ENCODE measurements at regions not wholly inside any gene's neighbourhood (a gene's known extent, or its start where the extent isn't known, plus 50 kb on each side); places are given as distances from the start of the nearest gene placed in this dataset.

- Mint-ChIP-seq H3K9me3 (no peaks in the 10 kb centered on the region), H3K27ac (no peak overlapping the region), H3K36me3 (no peaks in the 10 kb centered on the region), H3K4me3 (no peak overlapping the region), H3K27me3 (peaks cover 15% of the 10 kb centered on the region), H3K4me1 (peaks cover 2% of the 10 kb centered on the region)
- POLR2A ChIA-PET, result no interaction called here
- ATAC-seq (ENCODE audit: low read depth) (no peak), DNase-seq (no peak)
Measured at GRCh38 chr17:59502800-59503199, 62.6 kb upstream of the DHX40 start.

- H3K4me3 Mint-ChIP-seq, result no peak overlapping the region
- POLR2A ChIA-PET, result no interaction called here
- DNase-seq (no peak), ATAC-seq (ENCODE audit: low read depth) (no peak)
- no peak overlapping the region for H3K27ac Mint-ChIP-seq
- no peaks in the 10 kb centered on the region for H3K9me3 Mint-ChIP-seq
- H3K27me3 Mint-ChIP-seq, result peaks cover 10% of the 10 kb centered on the region
- H3K36me3 Mint-ChIP-seq, result no peaks in the 10 kb centered on the region
- H3K4me1 Mint-ChIP-seq, result peaks cover 2% of the 10 kb centered on the region
Measured at GRCh38 chr17:59503500-59503899, 61.9 kb upstream of the DHX40 start.

GRCh38 chr17:59504821-59505220 lies 60.6 kb upstream of the DHX40 start:
- no peak overlapping the region for H3K27ac Mint-ChIP-seq
- no peak overlapping the region for H3K4me3 Mint-ChIP-seq
- H3K36me3 Mint-ChIP-seq, result no peaks in the 10 kb centered on the region
- no peak for DNase-seq
- no peaks in the 10 kb centered on the region for H3K9me3 Mint-ChIP-seq
- POLR2A ChIA-PET, result no interaction called here
- no peak for ATAC-seq (ENCODE audit: low read depth)
- peaks cover 2% of the 10 kb centered on the region for H3K4me1 Mint-ChIP-seq
- H3K27me3 Mint-ChIP-seq, result peaks cover 7% of the 10 kb centered on the region

GRCh38 chr17:59505610-59506276 lies 59.7 kb upstream of the DHX40 start:
- ATAC-seq (ENCODE audit: low read depth), result no peak
- Mint-ChIP-seq H3K9me3 (no peaks in the 10 kb centered on the region), H3K27me3 (peaks cover 7% of the 10 kb centered on the region)

GRCh38 chr17:59506894-59507726 lies 58.3 kb upstream of the DHX40 start:
- POLR2A ChIA-PET, result no interaction called here

More at GRCh38 chr17:59505610-59506276, 59.7 kb upstream of the DHX40 start:
- POLR2A ChIA-PET, result no interaction called here
- no peak for DNase-seq
- H3K4me1 Mint-ChIP-seq, result peaks cover 2% of the 10 kb centered on the region
- H3K27ac Mint-ChIP-seq, result no peak overlapping the region
- H3K4me3 Mint-ChIP-seq, result no peak overlapping the region
- no peaks in the 10 kb centered on the region for H3K36me3 Mint-ChIP-seq

GRCh38 chr17:59508999-59509625 lies 56.3 kb upstream of the DHX40 start:
- Mint-ChIP-seq H3K36me3 (no peaks in the 10 kb centered on the region), H3K27me3 (peaks cover 4% of the 10 kb centered on the region), H3K4me3 (no peak overlapping the region), H3K27ac (no peak overlapping the region), H3K4me1 (no peaks in the 10 kb centered on the region), H3K9me3 (no peaks in the 10 kb centered on the region)
- no peak for ATAC-seq (ENCODE audit: low read depth)
- POLR2A ChIA-PET, result interaction anchor here (0.7 kb wide), 1 partner anchor 67 kb away, joined by 4 read pairs; no protein-coding TSS in a partner anchor
- DNase-seq, result no peak

More at GRCh38 chr17:59506894-59507726, 58.3 kb upstream of the DHX40 start:
- no peaks in the 10 kb centered on the region for H3K36me3 Mint-ChIP-seq
- ATAC-seq (ENCODE audit: low read depth) (no peak), DNase-seq (no peak)
- H3K4me3 Mint-ChIP-seq, result no peak overlapping the region
- no peaks in the 10 kb centered on the region for H3K9me3 Mint-ChIP-seq
- no peak overlapping the region for H3K27ac Mint-ChIP-seq
- peaks cover 6% of the 10 kb centered on the region for H3K27me3 Mint-ChIP-seq
- H3K4me1 Mint-ChIP-seq, result peaks cover 2% of the 10 kb centered on the region

DNA sequence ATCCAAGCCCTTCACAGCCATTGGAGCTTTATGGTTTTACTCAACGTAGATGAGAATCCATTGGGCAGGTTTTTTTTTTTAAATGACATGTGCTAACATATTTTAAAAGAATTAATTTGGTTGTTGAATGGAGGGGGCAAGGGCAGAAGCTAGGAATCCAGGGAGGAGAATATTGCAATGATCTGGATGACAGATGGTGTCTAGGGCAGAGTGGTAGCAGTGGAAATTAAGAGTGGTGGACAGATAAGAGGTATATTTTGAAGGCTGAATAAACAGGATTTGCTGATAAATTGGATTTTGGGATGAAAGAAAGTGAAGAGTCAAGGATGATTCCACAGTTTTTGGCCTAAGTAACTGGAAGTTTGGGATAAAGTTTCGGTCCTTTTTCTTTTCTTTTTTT lies 54.8 kb upstream of the DHX40 start:
- Mint-ChIP-seq H3K4me1 (no peaks in the 10 kb centered on the region), H3K9me3 (no peaks in the 10 kb centered on the region), H3K27me3 (peaks cover 2% of the 10 kb centered on the region), H3K27ac (no peak overlapping the region), H3K36me3 (no peaks in the 10 kb centered on the region), H3K4me3 (no peak overlapping the region)
- DNase-seq (no peak), ATAC-seq (ENCODE audit: low read depth) (no peak)
- POLR2A ChIA-PET, result no interaction called here

GRCh38 chr17:59511726-59512125 lies 53.7 kb upstream of the DHX40 start:
- POLR2A ChIA-PET, result interaction anchor here (0.6 kb wide), 1 partner anchor 59 kb away, joined by 3 read pairs; no protein-coding TSS in a partner anchor
- Mint-ChIP-seq H3K9me3 (no peaks in the 10 kb centered on the region), H3K36me3 (no peaks in the 10 kb centered on the region), H3K27me3 (peaks cover 2% of the 10 kb centered on the region), H3K4me3 (no peak overlapping the region), H3K27ac (no peak overlapping the region), H3K4me1 (no peaks in the 10 kb centered on the region)
- DNase-seq, result no peak
- no peak for ATAC-seq (ENCODE audit: low read depth)

GRCh38 chr17:59512844-59513385 lies 52.5 kb upstream of the DHX40 start:
- Mint-ChIP-seq H3K4me1 (no peaks in the 10 kb centered on the region), H3K9me3 (no peaks in the 10 kb centered on the region), H3K27ac (no peak overlapping the region), H3K4me3 (no peak overlapping the region), H3K36me3 (no peaks in the 10 kb centered on the region), H3K27me3 (peaks cover 2% of the 10 kb centered on the region)
- DNase-seq, result no peak
- ATAC-seq (ENCODE audit: low read depth), result no peak
- POLR2A ChIA-PET, result interaction anchor here (0.7 kb wide), 1 partner anchor 100 kb away, joined by 4 read pairs; no protein-coding TSS in a partner anchor

DNA sequence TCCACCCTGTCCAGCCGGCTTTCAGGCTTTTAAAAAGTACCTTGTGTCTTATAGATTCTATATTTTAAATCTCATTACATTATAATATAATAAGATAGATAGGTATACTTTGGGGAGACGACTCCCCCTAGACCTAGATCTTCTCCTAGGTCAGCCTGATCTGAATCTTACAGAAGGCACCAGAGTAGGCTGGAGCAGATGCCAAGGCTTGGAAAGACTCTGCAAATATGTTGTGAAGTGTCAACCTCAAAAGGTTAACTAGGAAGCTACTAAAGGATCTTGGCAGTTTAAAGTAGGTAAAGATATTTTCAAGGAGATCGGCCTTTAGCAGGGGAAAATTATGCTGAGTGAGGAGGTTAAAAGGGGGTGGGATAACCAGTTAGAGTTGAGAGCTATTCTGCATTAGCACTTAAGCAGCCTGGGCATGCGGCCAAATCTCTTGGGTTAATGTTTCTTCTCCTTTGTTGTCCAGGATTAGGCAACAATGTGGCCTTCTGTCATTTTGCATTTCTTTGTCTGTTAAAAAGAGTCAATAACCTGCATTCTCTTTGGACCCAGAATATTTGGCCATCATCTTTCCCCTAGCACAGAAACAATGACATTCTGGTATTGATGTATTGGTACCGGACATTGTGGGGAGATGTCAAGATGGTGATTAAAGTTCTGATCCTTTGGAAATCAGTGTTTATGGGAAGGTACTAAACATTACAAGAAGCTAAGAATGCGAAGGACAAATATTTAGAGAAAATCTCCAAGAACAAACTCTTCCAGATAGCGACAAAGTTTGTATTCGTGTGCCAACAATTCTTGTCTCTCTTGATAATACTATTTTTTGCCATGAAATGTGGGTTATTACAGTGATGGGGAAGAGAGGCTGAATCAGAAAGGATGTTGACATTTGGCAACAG lies 51.2 kb upstream of the DHX40 start:
- H3K27ac Mint-ChIP-seq, result no peak overlapping the region
- DNase-seq (no peak), ATAC-seq (ENCODE audit: low read depth) (no peak)
- no peak overlapping the region for H3K4me3 Mint-ChIP-seq
- peaks cover 7% of the 10 kb centered on the region for H3K27me3 Mint-ChIP-seq
- H3K36me3 Mint-ChIP-seq, result no peaks in the 10 kb centered on the region
- no peaks in the 10 kb centered on the region for H3K9me3 Mint-ChIP-seq
- POLR2A ChIA-PET, result no interaction called here
- H3K4me1 Mint-ChIP-seq, result no peaks in the 10 kb centered on the region
